Duodenal mucosa (tissue), 2 donors: ENCODE measurements at regions not wholly inside any gene's neighbourhood (a gene's known extent, or its start where the extent isn't known, plus 50 kb on each side); places are given as distances from the start of the nearest gene placed in this dataset.
A peak's percentile ranks its signal among the peaks of the same experiment; 100 is the strongest.

ENCODE experiments used
- H3K27ac ChIP-seq: one replicate; pipeline ENCODE4 v1.7.0; 2013; ENCODE audit warnings: low read depth, low read length
- H3K27me3 ChIP-seq, 2 donors: one replicate each; pipeline ENCODE4 v1.7.0; 2013; ENCODE audit warnings: low read length in 2 of 2, control low read depth in 1 of 2; ENCODE audit not compliant: insufficient read depth in 2 of 2, control insufficient read depth in 1 of 2
- H3K36me3 ChIP-seq, 2 donors: one replicate each; pipeline ENCODE4 v1.7.0; 2013; ENCODE audit warnings: low read length in 2 of 2, control low read depth in 1 of 2; ENCODE audit not compliant: insufficient read depth in 2 of 2, control insufficient read depth in 1 of 2
- H3K4me1 ChIP-seq, 2 donors: one replicate each; pipeline ENCODE4 v1.7.0; 2013; ENCODE audit warnings: low read length in 2 of 2, control low read depth in 1 of 2; ENCODE audit not compliant: insufficient read depth in 2 of 2, control insufficient read depth in 1 of 2
- H3K4me3 ChIP-seq, 2 donors: one replicate each; pipeline ENCODE4 v1.7.0; 2013; ENCODE audit warnings: low read length in 2 of 2, low read depth in 1 of 2
- H3K9ac ChIP-seq, 2 donors: one replicate each; pipeline ENCODE4 v1.7.0; 2013; ENCODE audit warnings: low read length in 2 of 2, low read depth in 1 of 2
- H3K9me3 ChIP-seq, 2 donors: one replicate each; pipeline ENCODE4 v1.7.0; 2013; ENCODE audit warnings: low read length in 2 of 2, control low read depth in 1 of 2; ENCODE audit not compliant: control insufficient read depth in 1 of 2

- Histone ChIP-seq H3K27me3 (peaks cover 0 to 3% of the 10 kb centered on the region in 2 donors), H3K36me3 (no peaks in the 10 kb centered on the region), H3K9ac (no peak overlapping the region), H3K4me1 (no peaks in the 10 kb centered on the region), H3K27ac (no peak overlapping the region), H3K4me3 (no peak overlapping the region), H3K9me3 (no peaks in the 10 kb centered on the region)
Observed at GRCh38 chr6:166017032-166017635, 150.5 kb downstream of the TBXT start.

GRCh38 chr6:166014966-166015365 is 152.7 kb downstream of the TBXT start:
- H3K27ac ChIP-seq: no peak overlapping the region
- no peaks in the 10 kb centered on the region for H3K9me3 ChIP-seq
- H3K9ac ChIP-seq: no peak overlapping the region
- H3K27me3 ChIP-seq: peaks cover 5 to 6% of the 10 kb centered on the region in 2 donors
- no peaks in the 10 kb centered on the region for H3K4me1 ChIP-seq
- no peaks in the 10 kb centered on the region for H3K36me3 ChIP-seq
- H3K4me3 ChIP-seq: no peak overlapping the region

DNA sequence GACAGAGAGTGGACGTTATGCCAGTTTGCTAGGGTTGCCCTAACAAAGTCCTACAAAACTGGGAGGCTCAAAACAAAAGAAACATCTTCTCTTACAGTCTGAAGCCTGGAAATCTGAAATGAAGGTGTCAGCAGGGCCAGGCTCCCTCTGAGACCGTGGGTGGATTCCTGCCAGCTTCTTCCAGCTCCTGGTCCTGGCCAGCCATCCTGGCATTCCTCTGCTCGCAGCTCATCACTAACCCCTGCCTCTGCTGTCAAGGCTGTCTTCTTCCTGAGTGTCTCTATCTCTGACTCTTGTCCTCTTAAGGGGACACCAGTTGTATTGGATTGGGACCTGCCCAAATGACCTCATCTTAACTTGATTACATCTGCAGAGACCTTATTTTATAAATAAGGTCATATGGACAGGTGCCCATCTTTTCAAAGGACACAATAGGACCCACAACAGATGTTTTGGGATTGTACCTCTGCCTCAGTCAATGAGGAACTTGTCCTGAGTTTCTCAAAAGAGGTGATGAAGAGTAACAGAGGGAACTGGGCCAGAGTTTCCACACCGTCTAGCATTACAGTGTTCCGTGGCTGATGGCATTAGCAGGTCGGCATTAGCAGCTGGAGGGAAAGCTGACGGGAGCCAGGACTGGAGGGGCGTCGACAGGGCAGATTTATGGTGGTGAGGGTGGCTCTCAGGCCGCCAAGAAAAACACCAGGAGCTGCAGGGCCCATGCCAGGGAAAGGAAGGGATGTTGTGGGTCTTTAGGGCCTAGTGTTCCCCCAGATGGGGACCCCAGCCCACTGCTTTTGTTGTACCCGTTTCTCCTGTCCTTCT is 157.3 kb downstream of the TBXT start:
- Histone ChIP-seq H3K27me3 (peaks cover 35 to 38% of the 10 kb centered on the region in 2 donors), H3K36me3 (no peaks in the 10 kb centered on the region), H3K4me3 (no peak overlapping the region), H3K4me1 (peaks cover 0 to 16% of the 10 kb centered on the region in 2 donors), H3K9me3 (no peaks in the 10 kb centered on the region), H3K9ac (no peak overlapping the region), H3K27ac (no peak overlapping the region)

DNA sequence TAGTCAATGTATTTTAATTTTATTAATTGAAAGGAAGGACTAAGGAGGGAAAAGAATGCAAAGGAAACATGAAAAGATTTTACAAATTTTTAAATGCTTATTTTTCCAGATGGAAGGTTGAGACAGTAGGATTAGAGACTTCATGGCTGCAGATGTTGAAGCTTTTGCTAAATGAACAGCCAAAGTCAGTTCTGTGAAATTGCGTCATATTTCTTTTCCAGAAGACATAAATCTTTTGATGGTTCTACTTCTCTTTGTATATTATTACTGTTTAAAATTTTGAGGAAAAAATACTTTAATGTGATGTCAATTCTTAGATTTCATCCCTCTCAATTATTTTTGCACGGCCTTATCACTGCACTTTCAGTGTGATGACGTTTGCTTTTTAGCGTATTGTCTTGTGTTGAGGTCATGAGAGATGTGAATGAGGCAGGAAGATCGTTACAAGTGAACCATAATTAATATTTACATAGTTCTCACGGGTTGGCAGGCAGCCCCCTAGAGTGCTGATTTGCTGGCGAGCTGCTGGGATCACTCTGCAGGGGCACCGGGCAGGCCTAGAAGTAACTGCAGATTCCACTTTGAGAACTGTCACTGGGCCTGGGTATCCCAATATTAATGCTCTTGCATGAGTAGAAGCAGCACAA is 158.1 kb downstream of the TBXT start:
- H3K9ac ChIP-seq: no peak overlapping the region
- H3K36me3 ChIP-seq: no peaks in the 10 kb centered on the region
- H3K27me3 ChIP-seq: peaks cover 35 to 38% of the 10 kb centered on the region in 2 donors
- peaks cover 0 to 16% of the 10 kb centered on the region in 2 donors for H3K4me1 ChIP-seq
- peak overlapping the region; percentile 55 to 64 for H3K4me3 ChIP-seq
- H3K9me3 ChIP-seq: no peaks in the 10 kb centered on the region
- no peak overlapping the region for H3K27ac ChIP-seq

DNA sequence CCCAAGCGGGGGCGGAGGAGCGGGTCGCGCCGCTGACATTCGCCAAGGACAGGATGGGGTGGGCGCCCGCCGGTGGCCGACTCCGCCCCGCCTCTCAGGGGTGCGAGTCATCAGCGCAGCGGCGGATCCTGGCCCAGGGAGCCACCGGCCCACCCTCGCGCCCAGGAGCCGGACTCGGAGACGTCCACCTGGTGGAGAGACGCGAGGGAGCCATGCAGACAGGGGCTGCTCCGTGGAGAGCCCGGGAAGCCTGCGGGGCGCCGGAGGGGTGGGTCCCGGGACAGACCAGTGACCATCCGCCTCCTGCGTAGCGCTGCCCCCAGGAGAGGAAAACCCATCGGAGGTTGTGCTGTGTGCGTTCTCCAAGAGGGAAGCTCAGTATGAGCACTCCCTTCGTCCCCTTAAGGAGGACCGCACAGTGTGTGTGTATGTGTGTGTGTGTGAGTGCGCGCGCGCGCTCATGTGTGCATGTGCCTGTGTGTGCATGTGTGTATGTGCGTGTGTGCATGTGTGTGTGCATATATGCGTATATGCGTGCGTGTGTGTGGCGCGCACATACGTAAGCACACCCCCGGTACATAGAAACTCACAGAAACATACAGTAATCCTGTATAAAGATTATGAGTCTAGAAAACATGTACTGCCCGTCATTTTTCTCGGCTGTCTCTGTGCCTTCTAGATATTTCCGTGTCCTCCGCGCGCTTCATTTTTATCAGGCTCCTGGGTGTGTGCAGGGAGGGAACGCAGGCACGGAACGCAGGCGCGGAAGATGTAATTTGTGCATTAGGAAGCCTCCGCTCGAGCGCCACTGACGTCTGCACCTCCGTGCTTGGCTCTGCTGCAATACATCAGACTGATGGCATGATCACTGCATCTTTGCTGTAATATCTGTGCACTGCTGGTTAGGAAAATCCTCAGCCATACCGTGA is 158.9 kb downstream of the TBXT start:
- H3K4me3 ChIP-seq: peak overlapping the region; percentile 55 to 64
- H3K36me3 ChIP-seq: no peaks in the 10 kb centered on the region
- peaks cover 35 to 38% of the 10 kb centered on the region in 2 donors for H3K27me3 ChIP-seq
- H3K4me1 ChIP-seq: peaks cover 0 to 16% of the 10 kb centered on the region in 2 donors
- H3K9me3 ChIP-seq: no peaks in the 10 kb centered on the region
- no peak overlapping the region for H3K27ac ChIP-seq
- no peak overlapping the region for H3K9ac ChIP-seq

GRCh38 chr6:166007349-166008263 is 160.0 kb downstream of the TBXT start:
- Histone ChIP-seq H3K9ac (no peak overlapping the region), H3K4me1 (peaks cover 0 to 16% of the 10 kb centered on the region in 2 donors), H3K4me3 (no peak overlapping the region), H3K27me3 (peaks cover 35 to 38% of the 10 kb centered on the region in 2 donors), H3K9me3 (no peaks in the 10 kb centered on the region), H3K27ac (no peak overlapping the region), H3K36me3 (no peaks in the 10 kb centered on the region)

DNA sequence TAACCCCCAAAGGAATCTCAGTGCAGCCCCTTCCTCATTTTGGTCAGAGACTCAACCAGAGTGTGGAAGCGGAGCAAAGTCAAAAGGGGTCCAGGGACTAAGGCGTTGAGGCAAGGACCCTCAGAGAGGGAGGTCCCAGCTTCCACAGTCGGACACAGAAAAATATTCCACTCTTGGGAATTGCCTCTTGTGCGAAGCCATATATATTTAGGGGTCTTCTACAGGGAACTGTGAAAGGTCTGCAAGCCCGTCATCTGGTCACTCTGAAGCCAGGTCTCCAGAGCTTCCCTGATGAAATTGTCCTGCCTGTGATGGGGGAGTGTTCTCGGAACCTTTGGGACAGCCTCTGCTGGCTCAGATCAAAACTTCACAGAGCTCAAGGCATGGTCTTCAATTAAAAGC is 160.8 kb downstream of the TBXT start:
- Histone ChIP-seq H3K4me3 (no peak overlapping the region), H3K27ac (no peak overlapping the region), H3K9me3 (no peaks in the 10 kb centered on the region), H3K4me1 (peaks cover 0 to 16% of the 10 kb centered on the region in 2 donors), H3K27me3 (peaks cover 35 to 38% of the 10 kb centered on the region in 2 donors), H3K36me3 (no peaks in the 10 kb centered on the region), H3K9ac (no peak overlapping the region)

DNA sequence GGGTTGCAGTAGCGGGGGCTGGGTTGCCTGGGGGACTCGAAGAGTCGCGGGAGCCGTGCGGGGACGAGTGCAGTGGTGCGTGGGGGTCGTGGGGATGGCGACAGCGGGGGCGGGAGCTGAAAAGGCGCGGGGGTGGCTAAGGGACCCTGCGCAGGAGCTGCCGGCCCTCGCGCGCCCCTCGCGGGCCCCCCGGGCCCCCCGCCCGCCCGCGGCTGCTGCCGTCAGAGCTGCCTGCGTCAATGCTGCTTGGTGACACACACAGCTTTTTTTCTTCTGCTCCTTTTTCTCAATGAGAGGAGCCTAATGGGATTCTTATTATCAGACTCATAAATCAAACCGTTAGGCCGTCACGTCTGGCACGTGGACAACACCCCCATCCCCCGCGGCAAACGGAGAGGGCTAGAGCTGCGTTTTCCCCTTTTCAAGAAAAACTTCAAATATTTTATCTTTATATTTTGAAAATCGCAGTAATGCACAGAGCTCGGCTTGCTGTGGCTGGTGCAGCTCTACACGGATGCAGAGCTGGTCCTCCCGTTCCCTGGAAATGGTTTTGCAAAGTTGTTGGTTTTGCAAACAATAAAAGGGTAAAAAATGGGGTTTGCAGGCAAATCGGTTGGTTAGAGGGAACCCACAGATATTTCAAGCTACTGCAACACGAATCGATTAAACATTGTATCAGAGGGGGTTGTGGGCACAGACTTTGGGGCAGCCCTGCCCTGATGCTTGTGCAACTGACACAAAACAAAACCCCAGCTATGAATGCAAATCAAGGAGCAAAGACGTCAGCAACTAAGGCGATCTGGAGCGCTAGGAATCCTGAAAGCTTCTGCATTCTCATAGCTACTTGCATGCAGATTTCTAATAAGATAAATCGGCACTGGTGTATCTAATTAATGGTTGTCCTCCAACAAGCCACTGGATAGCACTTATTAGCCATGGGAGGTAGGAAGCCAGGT is 161.4 kb downstream of the TBXT start:
- Histone ChIP-seq H3K4me3 (peak overlapping the region in 1 of 2 donors; percentile 32), H3K27ac (peak overlapping the region; percentile 42), H3K27me3 (peaks cover 35 to 38% of the 10 kb centered on the region in 2 donors)

More for the DNA sequence above, 161.4 kb downstream of the TBXT start:
- peaks cover 0 to 16% of the 10 kb centered on the region in 2 donors for H3K4me1 ChIP-seq
- H3K9me3 ChIP-seq: no peaks in the 10 kb centered on the region
- no peaks in the 10 kb centered on the region for H3K36me3 ChIP-seq
- H3K9ac ChIP-seq: no peak overlapping the region
